WTC11 (cell line): ENCODE measurements at regions not wholly inside any gene's neighbourhood (a gene's known extent, or its start where the extent isn't known, plus 50 kb on each side); places are given as distances from the start of the nearest gene placed in this dataset.

Experiments used
- ATAC-seq: fragments of 200-7000 bp; cut with Tn5 transposase; 2 replicates; pipeline ENCODE4 v1.10.0; 2021; ENCODE audit warnings: mild to moderate bottlenecking, moderate library complexity
- CTCF ChIA-PET: fragments of 300-600 bp; sonication (Branson Sonifier 250); formaldehyde crosslinking; loops from one replicate; lab custom pipeline; 2021; ENCODE audit warnings: antibody characterized with exemption; lab: Charles Lee
- POLR2A ChIA-PET: fragments of 350-600 bp; sonication (Branson Sonifier 250); formaldehyde crosslinking; loops from one replicate; lab custom pipeline; 2021; ENCODE audit warnings: antibody characterized with exemption; lab: Charles Lee
- DNase-seq: peaks from one replicate; pipeline ENCODE4 v3.0.0; 2021; ENCODE audit warnings: low spot score
- H3K27ac Mint-ChIP-seq: 2 replicates; pipeline ENCODE4 v1.8.0; 2021; ENCODE audit warnings: mixed read lengths
- H3K27me3 Mint-ChIP-seq: 2 replicates; pipeline ENCODE4 v1.8.0; 2021; ENCODE audit warnings: low read depth, mild to moderate bottlenecking, moderate library complexity, mixed read lengths
- H3K36me3 Mint-ChIP-seq: 2 replicates; pipeline ENCODE4 v1.8.0; 2021; ENCODE audit warnings: mixed read lengths
- H3K4me1 Mint-ChIP-seq: 2 replicates; pipeline ENCODE4 v1.8.0; 2022; ENCODE audit warnings: mixed read lengths
- H3K4me3 Mint-ChIP-seq: 2 replicates; pipeline ENCODE4 v1.8.0; 2021; ENCODE audit warnings: mild to moderate bottlenecking, moderate library complexity, mixed read lengths
- H3K9me3 Mint-ChIP-seq: 2 replicates; pipeline ENCODE4 v1.8.0; 2021; ENCODE audit warnings: mixed read lengths
- CREM ChIP-seq: sonication (generic); formaldehyde crosslinking; IDR thresholded peaks from 2 replicates; pipeline ENCODE4 v1.8.1; 2022; ENCODE audit warnings: mild to moderate bottlenecking, missing genetic modification reagents, moderate library complexity
- ELF4 ChIP-seq: sonication (generic); formaldehyde crosslinking; IDR thresholded peaks from 2 replicates; pipeline ENCODE4 v1.8.1; 2022; ENCODE audit warnings: low read depth, mild to moderate bottlenecking, moderate library complexity, missing genetic modification reagents
- IRF2 ChIP-seq: sonication (generic); formaldehyde crosslinking; IDR thresholded peaks from 2 replicates; pipeline ENCODE4 v1.8.0; 2022; ENCODE audit warnings: low read depth, missing genetic modification reagents, borderline replicate concordance
- KAT7 ChIP-seq: sonication (generic); formaldehyde crosslinking; IDR thresholded peaks from 2 replicates; pipeline ENCODE4 v1.8.1; 2023; ENCODE audit warnings: missing genetic modification reagents, mild to moderate bottlenecking, borderline replicate concordance
- NR1H2 ChIP-seq: sonication (generic); formaldehyde crosslinking; IDR thresholded peaks from 2 replicates; pipeline ENCODE4 v1.9.0; 2021; ENCODE audit warnings: mild to moderate bottlenecking, moderate library complexity, missing genetic modification reagents
- NR2C2 ChIP-seq: sonication (generic); formaldehyde crosslinking; IDR thresholded peaks from 2 replicates; pipeline ENCODE4 v1.8.0; 2022; ENCODE audit warnings: mild to moderate bottlenecking, missing genetic modification reagents
- PRRX2 ChIP-seq: fragments of 250-450 bp; sonication (Bioruptor Pico); IDR thresholded peaks from 2 replicates; pipeline ENCODE4 v1.8.0; 2021; ENCODE audit warnings: mild to moderate bottlenecking
- SP1 ChIP-seq: sonication (generic); formaldehyde crosslinking; conservative IDR thresholded peaks from 2 replicates; pipeline ENCODE4 v1.8.1; 2022; ENCODE audit warnings: missing genetic modification reagents
- TEAD1 ChIP-seq: sonication (generic); formaldehyde crosslinking; IDR thresholded peaks from 2 replicates; pipeline ENCODE4 v1.8.0; 2022; ENCODE audit warnings: mild to moderate bottlenecking, missing genetic modification reagents
- ZBTB21 ChIP-seq: sonication (generic); formaldehyde crosslinking; IDR thresholded peaks from 2 replicates; pipeline ENCODE4 v1.8.1; 2023; ENCODE audit warnings: mild to moderate bottlenecking, missing genetic modification reagents, borderline replicate concordance
- ZNF121 ChIP-seq: sonication (generic); formaldehyde crosslinking; IDR thresholded peaks from 2 replicates; pipeline ENCODE4 v1.8.0; 2023; ENCODE audit warnings: missing genetic modification reagents
- ZNF138 ChIP-seq: sonication (generic); formaldehyde crosslinking; conservative IDR thresholded peaks from 2 replicates; pipeline ENCODE4 v1.8.1; 2022; ENCODE audit warnings: mild to moderate bottlenecking, moderate library complexity, missing genetic modification reagents
- ZNF219 ChIP-seq: sonication (generic); formaldehyde crosslinking; IDR thresholded peaks from 2 replicates; pipeline ENCODE4 v1.8.0; 2023; ENCODE audit warnings: missing genetic modification reagents, mild to moderate bottlenecking, borderline replicate concordance
- ZNF232 ChIP-seq: sonication (generic); formaldehyde crosslinking; IDR thresholded peaks from 2 replicates; pipeline ENCODE4 v1.8.0; 2022; ENCODE audit warnings: mild to moderate bottlenecking, missing genetic modification reagents
- ZNF263 ChIP-seq: sonication (generic); formaldehyde crosslinking; IDR thresholded peaks from 2 replicates; pipeline ENCODE4 v1.8.1; 2022; ENCODE audit warnings: low read depth, mild to moderate bottlenecking, moderate library complexity, missing genetic modification reagents
- TF ChIP-seq, protein P1 (sequence below): sonication (generic); formaldehyde crosslinking; IDR thresholded peaks from 2 replicates; pipeline ENCODE4 v1.8.1; 2023; ENCODE audit warnings: mild to moderate bottlenecking, missing genetic modification reagents, borderline replicate concordance
- TF ChIP-seq, protein P2 (sequence below): fragments of 200-600 bp; IDR thresholded peaks from 2 replicates; pipeline ENCODE4 v1.8.0; 2022; ENCODE audit warnings: antibody characterized with exemption
- TF ChIP-seq, protein P3 (sequence below): fragments of 250-450 bp; sonication (Bioruptor Pico); IDR thresholded peaks from 2 replicates; pipeline ENCODE4 v1.9.0; 2021; ENCODE audit warnings: mild to moderate bottlenecking
- TF ChIP-seq, protein P4 (sequence below): sonication (generic); formaldehyde crosslinking; IDR thresholded peaks from 2 replicates; pipeline ENCODE4 v1.8.0; 2023; ENCODE audit warnings: mild to moderate bottlenecking, missing genetic modification reagents
- TF ChIP-seq, protein P5 (sequence below): sonication (generic); formaldehyde crosslinking; IDR thresholded peaks from 2 replicates; pipeline ENCODE4 v1.8.0; 2022; ENCODE audit warnings: mild to moderate bottlenecking, missing genetic modification reagents
- TF ChIP-seq, protein P6 (sequence below): sonication (generic); formaldehyde crosslinking; IDR thresholded peaks from 2 replicates; pipeline ENCODE4 v1.8.0; 2022; ENCODE audit warnings: missing genetic modification reagents
- TF ChIP-seq, protein P7 (sequence below): sonication (generic); formaldehyde crosslinking; IDR thresholded peaks from 2 replicates; pipeline ENCODE4 v1.8.0; 2022; ENCODE audit warnings: mild to moderate bottlenecking, missing genetic modification reagents

GRCh38 chr6:140979642-140980091 lies 1153.1 kb upstream of the GJE1 start (continued):
- TF ChIP-seq, protein P1, sequence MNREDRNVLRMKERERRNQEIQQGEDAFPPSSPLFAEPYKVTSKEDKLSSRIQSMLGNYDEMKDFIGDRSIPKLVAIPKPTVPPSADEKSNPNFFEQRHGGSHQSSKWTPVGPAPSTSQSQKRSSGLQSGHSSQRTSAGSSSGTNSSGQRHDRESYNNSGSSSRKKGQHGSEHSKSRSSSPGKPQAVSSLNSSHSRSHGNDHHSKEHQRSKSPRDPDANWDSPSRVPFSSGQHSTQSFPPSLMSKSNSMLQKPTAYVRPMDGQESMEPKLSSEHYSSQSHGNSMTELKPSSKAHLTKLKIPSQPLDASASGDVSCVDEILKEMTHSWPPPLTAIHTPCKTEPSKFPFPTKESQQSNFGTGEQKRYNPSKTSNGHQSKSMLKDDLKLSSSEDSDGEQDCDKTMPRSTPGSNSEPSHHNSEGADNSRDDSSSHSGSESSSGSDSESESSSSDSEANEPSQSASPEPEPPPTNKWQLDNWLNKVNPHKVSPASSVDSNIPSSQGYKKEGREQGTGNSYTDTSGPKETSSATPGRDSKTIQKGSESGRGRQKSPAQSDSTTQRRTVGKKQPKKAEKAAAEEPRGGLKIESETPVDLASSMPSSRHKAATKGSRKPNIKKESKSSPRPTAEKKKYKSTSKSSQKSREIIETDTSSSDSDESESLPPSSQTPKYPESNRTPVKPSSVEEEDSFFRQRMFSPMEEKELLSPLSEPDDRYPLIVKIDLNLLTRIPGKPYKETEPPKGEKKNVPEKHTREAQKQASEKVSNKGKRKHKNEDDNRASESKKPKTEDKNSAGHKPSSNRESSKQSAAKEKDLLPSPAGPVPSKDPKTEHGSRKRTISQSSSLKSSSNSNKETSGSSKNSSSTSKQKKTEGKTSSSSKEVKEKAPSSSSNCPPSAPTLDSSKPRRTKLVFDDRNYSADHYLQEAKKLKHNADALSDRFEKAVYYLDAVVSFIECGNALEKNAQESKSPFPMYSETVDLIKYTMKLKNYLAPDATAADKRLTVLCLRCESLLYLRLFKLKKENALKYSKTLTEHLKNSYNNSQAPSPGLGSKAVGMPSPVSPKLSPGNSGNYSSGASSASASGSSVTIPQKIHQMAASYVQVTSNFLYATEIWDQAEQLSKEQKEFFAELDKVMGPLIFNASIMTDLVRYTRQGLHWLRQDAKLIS (CRISPR knock-in tag): no peak
- TF ChIP-seq ZNF232 (CRISPR knock-in tag) (no peak), ZNF263 (CRISPR knock-in tag) (no peak)
- TF ChIP-seq, protein P2, sequence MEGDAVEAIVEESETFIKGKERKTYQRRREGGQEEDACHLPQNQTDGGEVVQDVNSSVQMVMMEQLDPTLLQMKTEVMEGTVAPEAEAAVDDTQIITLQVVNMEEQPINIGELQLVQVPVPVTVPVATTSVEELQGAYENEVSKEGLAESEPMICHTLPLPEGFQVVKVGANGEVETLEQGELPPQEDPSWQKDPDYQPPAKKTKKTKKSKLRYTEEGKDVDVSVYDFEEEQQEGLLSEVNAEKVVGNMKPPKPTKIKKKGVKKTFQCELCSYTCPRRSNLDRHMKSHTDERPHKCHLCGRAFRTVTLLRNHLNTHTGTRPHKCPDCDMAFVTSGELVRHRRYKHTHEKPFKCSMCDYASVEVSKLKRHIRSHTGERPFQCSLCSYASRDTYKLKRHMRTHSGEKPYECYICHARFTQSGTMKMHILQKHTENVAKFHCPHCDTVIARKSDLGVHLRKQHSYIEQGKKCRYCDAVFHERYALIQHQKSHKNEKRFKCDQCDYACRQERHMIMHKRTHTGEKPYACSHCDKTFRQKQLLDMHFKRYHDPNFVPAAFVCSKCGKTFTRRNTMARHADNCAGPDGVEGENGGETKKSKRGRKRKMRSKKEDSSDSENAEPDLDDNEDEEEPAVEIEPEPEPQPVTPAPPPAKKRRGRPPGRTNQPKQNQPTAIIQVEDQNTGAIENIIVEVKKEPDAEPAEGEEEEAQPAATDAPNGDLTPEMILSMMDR: no peak

GRCh38 chr6:140977403-140977802 lies 1155.3 kb upstream of the GJE1 start:
- ChIA-PET CTCF (no interaction called here), POLR2A (no interaction called here)
- Mint-ChIP-seq H3K9me3 (peaks cover 23% of the 10 kb centered on the region), H3K27ac (no peak overlapping the region), H3K4me3 (no peak overlapping the region), H3K27me3 (no peaks in the 10 kb centered on the region), H3K36me3 (peaks cover 12% of the 10 kb centered on the region), H3K4me1 (no peaks in the 10 kb centered on the region)
- ATAC-seq (no peak), DNase-seq (no peak)
- no peak for TF ChIP-seq CREM (CRISPR knock-in tag)
- TF ChIP-seq TEAD1 (CRISPR knock-in tag): no peak
- no peak for TF ChIP-seq SP1
- TF ChIP-seq ZNF219 (CRISPR knock-in tag): no peak
- no peak for TF ChIP-seq NR2C2 (CRISPR knock-in tag)
- no peak for TF ChIP-seq NR1H2 (CRISPR knock-in tag)
- no peak for TF ChIP-seq PRRX2 (CRISPR knock-in tag)
- TF ChIP-seq IRF2 (CRISPR knock-in tag): no peak
- TF ChIP-seq, protein P3, sequence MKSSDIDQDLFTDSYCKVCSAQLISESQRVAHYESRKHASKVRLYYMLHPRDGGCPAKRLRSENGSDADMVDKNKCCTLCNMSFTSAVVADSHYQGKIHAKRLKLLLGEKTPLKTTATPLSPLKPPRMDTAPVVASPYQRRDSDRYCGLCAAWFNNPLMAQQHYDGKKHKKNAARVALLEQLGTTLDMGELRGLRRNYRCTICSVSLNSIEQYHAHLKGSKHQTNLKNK: no peak
- TF ChIP-seq ELF4 (CRISPR knock-in tag): no peak
- no peak for TF ChIP-seq KAT7 (CRISPR knock-in tag)

DNA sequence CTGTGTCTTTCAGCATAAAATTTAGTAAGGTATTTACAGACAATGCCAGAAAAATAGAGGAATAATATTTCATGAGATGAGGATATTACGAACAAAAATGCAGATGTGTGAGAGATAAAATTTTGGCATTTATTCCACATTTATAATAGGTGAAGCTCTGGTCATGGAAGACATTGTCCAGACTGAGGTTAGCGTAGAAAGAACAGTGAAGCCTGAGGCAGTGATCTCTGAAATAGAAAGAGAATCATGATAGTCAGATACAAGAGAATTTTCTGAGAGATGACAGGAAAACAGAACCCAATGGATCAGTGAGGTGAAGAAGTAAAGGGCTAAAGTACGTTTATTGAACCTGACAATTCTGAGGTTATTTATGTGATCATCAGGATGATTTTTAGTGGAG lies 1155.9 kb upstream of the GJE1 start:
- ATAC-seq: no peak
- H3K4me1 Mint-ChIP-seq: no peaks in the 10 kb centered on the region
- H3K27ac Mint-ChIP-seq: no peak overlapping the region
- CTCF ChIA-PET: no interaction called here
- H3K4me3 Mint-ChIP-seq: no peak overlapping the region
- POLR2A ChIA-PET: no interaction called here
- no peaks in the 10 kb centered on the region for H3K27me3 Mint-ChIP-seq
- H3K9me3 Mint-ChIP-seq: peaks cover 29% of the 10 kb centered on the region
- no peak for DNase-seq
- H3K36me3 Mint-ChIP-seq: peaks cover 17% of the 10 kb centered on the region
- TF ChIP-seq, protein P4, sequence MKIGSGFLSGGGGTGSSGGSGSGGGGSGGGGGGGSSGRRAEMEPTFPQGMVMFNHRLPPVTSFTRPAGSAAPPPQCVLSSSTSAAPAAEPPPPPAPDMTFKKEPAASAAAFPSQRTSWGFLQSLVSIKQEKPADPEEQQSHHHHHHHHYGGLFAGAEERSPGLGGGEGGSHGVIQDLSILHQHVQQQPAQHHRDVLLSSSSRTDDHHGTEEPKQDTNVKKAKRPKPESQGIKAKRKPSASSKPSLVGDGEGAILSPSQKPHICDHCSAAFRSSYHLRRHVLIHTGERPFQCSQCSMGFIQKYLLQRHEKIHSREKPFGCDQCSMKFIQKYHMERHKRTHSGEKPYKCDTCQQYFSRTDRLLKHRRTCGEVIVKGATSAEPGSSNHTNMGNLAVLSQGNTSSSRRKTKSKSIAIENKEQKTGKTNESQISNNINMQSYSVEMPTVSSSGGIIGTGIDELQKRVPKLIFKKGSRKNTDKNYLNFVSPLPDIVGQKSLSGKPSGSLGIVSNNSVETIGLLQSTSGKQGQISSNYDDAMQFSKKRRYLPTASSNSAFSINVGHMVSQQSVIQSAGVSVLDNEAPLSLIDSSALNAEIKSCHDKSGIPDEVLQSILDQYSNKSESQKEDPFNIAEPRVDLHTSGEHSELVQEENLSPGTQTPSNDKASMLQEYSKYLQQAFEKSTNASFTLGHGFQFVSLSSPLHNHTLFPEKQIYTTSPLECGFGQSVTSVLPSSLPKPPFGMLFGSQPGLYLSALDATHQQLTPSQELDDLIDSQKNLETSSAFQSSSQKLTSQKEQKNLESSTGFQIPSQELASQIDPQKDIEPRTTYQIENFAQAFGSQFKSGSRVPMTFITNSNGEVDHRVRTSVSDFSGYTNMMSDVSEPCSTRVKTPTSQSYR (CRISPR knock-in tag): no peak
- TF ChIP-seq ZBTB21 (CRISPR knock-in tag): no peak
- TF ChIP-seq, protein P5, sequence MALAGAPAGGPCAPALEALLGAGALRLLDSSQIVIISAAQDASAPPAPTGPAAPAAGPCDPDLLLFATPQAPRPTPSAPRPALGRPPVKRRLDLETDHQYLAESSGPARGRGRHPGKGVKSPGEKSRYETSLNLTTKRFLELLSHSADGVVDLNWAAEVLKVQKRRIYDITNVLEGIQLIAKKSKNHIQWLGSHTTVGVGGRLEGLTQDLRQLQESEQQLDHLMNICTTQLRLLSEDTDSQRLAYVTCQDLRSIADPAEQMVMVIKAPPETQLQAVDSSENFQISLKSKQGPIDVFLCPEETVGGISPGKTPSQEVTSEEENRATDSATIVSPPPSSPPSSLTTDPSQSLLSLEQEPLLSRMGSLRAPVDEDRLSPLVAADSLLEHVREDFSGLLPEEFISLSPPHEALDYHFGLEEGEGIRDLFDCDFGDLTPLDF (CRISPR knock-in tag): no peak
- TF ChIP-seq, protein P6, sequence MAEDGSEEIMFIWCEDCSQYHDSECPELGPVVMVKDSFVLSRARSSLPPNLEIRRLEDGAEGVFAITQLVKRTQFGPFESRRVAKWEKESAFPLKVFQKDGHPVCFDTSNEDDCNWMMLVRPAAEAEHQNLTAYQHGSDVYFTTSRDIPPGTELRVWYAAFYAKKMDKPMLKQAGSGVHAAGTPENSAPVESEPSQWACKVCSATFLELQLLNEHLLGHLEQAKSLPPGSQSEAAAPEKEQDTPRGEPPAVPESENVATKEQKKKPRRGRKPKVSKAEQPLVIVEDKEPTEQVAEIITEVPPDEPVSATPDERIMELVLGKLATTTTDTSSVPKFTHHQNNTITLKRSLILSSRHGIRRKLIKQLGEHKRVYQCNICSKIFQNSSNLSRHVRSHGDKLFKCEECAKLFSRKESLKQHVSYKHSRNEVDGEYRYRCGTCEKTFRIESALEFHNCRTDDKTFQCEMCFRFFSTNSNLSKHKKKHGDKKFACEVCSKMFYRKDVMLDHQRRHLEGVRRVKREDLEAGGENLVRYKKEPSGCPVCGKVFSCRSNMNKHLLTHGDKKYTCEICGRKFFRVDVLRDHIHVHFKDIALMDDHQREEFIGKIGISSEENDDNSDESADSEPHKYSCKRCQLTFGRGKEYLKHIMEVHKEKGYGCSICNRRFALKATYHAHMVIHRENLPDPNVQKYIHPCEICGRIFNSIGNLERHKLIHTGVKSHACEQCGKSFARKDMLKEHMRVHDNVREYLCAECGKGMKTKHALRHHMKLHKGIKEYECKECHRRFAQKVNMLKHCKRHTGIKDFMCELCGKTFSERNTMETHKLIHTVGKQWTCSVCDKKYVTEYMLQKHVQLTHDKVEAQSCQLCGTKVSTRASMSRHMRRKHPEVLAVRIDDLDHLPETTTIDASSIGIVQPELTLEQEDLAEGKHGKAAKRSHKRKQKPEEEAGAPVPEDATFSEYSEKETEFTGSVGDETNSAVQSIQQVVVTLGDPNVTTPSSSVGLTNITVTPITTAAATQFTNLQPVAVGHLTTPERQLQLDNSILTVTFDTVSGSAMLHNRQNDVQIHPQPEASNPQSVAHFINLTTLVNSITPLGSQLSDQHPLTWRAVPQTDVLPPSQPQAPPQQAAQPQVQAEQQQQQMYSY: no peak
- TF ChIP-seq, protein P7, sequence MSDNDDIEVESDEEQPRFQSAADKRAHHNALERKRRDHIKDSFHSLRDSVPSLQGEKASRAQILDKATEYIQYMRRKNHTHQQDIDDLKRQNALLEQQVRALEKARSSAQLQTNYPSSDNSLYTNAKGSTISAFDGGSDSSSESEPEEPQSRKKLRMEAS: no peak
- no peak for TF ChIP-seq TEAD1 (CRISPR knock-in tag)
- TF ChIP-seq ZNF138 (CRISPR knock-in tag): no peak
- no peak for TF ChIP-seq ZNF121
